A549 (cell line): ENCODE measurements at regions not wholly inside any gene's neighbourhood (a gene's known extent, or its start where the extent isn't known, plus 50 kb on each side); places are given as distances from the start of the nearest gene placed in this dataset.

Source experiments
- ATAC-seq, 2 experiments: fragments of 200-7000 bp in 1 of 2; fragments of >200 bp in 1 of 2; cut with Nextera tagmentation in 1 of 2; cut with Tn5 transposase in 1 of 2; 3 replicates each; pipeline versions ENCODE4 v1.8.0 to v1.9.1; 2018 to 2020; ENCODE audit warnings: mild to moderate bottlenecking in 1 of 2, moderate library complexity in 1 of 2
- CTCF ChIA-PET: fragments of 300-600 bp; sonication (Branson Sonifier 250); formaldehyde crosslinking; extraction: SDS; loops from one replicate; lab custom pipeline; 2021; ENCODE audit warnings: antibody characterized with exemption, inconsistent platforms; lab: Yijun Ruan, JAX
- POLR2A ChIA-PET: fragments of 350-600 bp; formaldehyde crosslinking; extraction: SDS; loops from one replicate; lab custom pipeline; 2021; ENCODE audit warnings: antibody characterized with exemption, inconsistent platforms; lab: Yijun Ruan, JAX
- DNase-seq, 2 experiments: peaks; one replicate each; pipeline versions ENCODE4 v3.0.0 to v3.0.0-alpha.2; 2011 to 2016; ENCODE audit warnings: low read depth in 1 of 2, low spot score in 1 of 2
- FAIRE-seq: peaks from 2 replicates; lab custom pipeline; 2011; peaks lifted over from hg19 to GRCh38; lab: Jason Lieb, UNC
- H3K27ac ChIP-seq, 2 experiments: fragments of >200 bp; sonication (Bioruptor Twin); formaldehyde crosslinking; 3 replicates each; pipeline ENCODE4 v1.5.1; 2016 to 2017
- H3K4me1 ChIP-seq: fragments of >200 bp; sonication (Bioruptor Twin); formaldehyde crosslinking; 3 replicates; pipeline ENCODE4 v1.6.1; 2016
- H3K4me2 ChIP-seq: fragments of >200 bp; sonication (Bioruptor Twin); formaldehyde crosslinking; 3 replicates; pipeline ENCODE4 v1.6.1; 2016
- H3K4me3 ChIP-seq: fragments of >200 bp; sonication (Bioruptor Twin); formaldehyde crosslinking; 3 replicates; pipeline ENCODE4 v1.5.1; 2016
- H3K9me3 ChIP-seq: fragments of >200 bp; sonication (Bioruptor Twin); formaldehyde crosslinking; 3 replicates; pipeline ENCODE4 v1.6.1; 2016
- ATOH8 ChIP-seq: fragments of 250-450 bp; sonication (Bioruptor Pico); IDR thresholded peaks from 2 replicates; pipeline ENCODE4 v1.5.0; 2020; ENCODE audit warnings: low read depth, mild to moderate bottlenecking, moderate library complexity
- CBX2 ChIP-seq: fragments of 200-600 bp; sonication (generic); IDR thresholded peaks from 2 replicates; pipeline ENCODE4 v1.6.1; 2016; ENCODE audit warnings: low read depth, mild to moderate bottlenecking, borderline replicate concordance
- CBX8 ChIP-seq: fragments of 200-600 bp; sonication (generic); IDR thresholded peaks from 2 replicates; pipeline ENCODE4 v1.6.1; 2016
- CHD2 ChIP-seq: fragments of 150-350 bp; IDR thresholded peaks from 2 replicates; pipeline ENCODE4 v1.6.1; 2014; ENCODE audit warnings: low read length; ENCODE audit not compliant: partially characterized antibody
- CTCF ChIP-seq: fragments of >200 bp; sonication (Bioruptor Twin); formaldehyde crosslinking; IDR thresholded peaks from 3 replicates; pipeline ENCODE4 v1.5.1; 2016
- GATA3 ChIP-seq: IDR thresholded peaks from 2 replicates; pipeline ENCODE4 v1.6.1; 2012; ENCODE audit warnings: borderline replicate concordance
- HMGXB4 ChIP-seq: fragments of 250-450 bp; sonication (Bioruptor Pico); IDR thresholded peaks from 2 replicates; pipeline ENCODE4 v1.5.0; 2021; ENCODE audit warnings: mild to moderate bottlenecking, moderate library complexity, borderline replicate concordance
- MAZ ChIP-seq: fragments of 150-350 bp; IDR thresholded peaks from 2 replicates; pipeline ENCODE4 v1.6.1; 2014; ENCODE audit warnings: antibody characterized with exemption, low read depth, low read length, borderline replicate concordance
- PBX3 ChIP-seq: IDR thresholded peaks from 2 replicates; pipeline ENCODE4 v1.6.1; 2012
- PHF8 ChIP-seq: fragments of 200-600 bp; sonication (generic); IDR thresholded peaks from 2 replicates; pipeline ENCODE4 v1.6.1; 2016; ENCODE audit warnings: low read depth, mild to moderate bottlenecking, antibody characterized with exemption, moderate library complexity, borderline replicate concordance
- POLR2AphosphoS2 ChIP-seq: conservative IDR thresholded peaks from 2 replicates; pipeline ENCODE4 v1.6.1; 2012; ENCODE audit warnings: low read length, improper control_type of control experiment, inconsistent platforms
- REST ChIP-seq: fragments of 200-600 bp; sonication (generic); IDR thresholded peaks from 2 replicates; pipeline ENCODE4 v1.6.1; 2016; ENCODE audit warnings: antibody characterized with exemption, mild to moderate bottlenecking, moderate library complexity
- RFX5 ChIP-seq: fragments of 450-650 bp; IDR thresholded peaks from 2 replicates; pipeline ENCODE4 v1.7.1; 2014; ENCODE audit warnings: antibody characterized with exemption, mild to moderate bottlenecking, moderate library complexity
- ZNF302 ChIP-seq: fragments of 250-450 bp; sonication (Bioruptor Pico); IDR thresholded peaks from 2 replicates; pipeline ENCODE4 v1.9.0; 2021; ENCODE audit warnings: inconsistent platforms, mild to moderate bottlenecking, moderate library complexity
- WGBS: methylation state at CpG from one replicate; pipeline ENCODE4 v1.1.6; 2017; ENCODE audit errors: missing lambda C conversion rate; 5-methylcytosine and 5-hydroxymethylcytosine counted together
- TF ChIP-seq, protein P1 (sequence below): IDR thresholded peaks from 2 replicates; pipeline ENCODE4 v1.6.1; 2012; ENCODE audit warnings: low read depth, borderline replicate concordance
- TF ChIP-seq, protein P2 (sequence below): IDR thresholded peaks from 2 replicates; pipeline ENCODE4 v1.6.1; 2012
- TF ChIP-seq, protein P3 (sequence below): fragments of >200 bp; sonication (Bioruptor Twin); formaldehyde crosslinking; IDR thresholded peaks from 2 replicates; pipeline ENCODE4 v1.6.1; 2016

DNA sequence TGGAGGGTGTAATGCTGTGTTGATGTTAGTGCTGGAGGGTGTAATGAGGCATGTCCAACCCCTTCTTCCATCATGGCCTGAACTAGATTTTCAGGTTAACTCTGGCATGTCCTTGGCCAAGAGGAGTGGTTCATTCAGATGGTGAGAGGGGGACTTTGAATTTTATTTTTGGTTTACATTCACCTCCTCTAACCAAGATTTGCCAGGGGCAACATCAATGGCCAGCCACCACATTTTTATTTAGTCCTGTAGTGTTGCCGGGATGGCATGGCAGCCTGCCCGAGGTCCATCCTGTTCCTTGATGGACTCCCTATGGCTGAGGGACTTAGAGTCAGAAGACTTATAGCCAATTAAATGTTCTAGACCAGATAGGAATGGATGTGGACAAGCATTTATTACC, 484.6 kb upstream of the HS6ST1 start:
- no peak for ATAC-seq
- Histone ChIP-seq H3K9me3 (no peaks in the 10 kb centered on the region), H3K4me3 (no peak overlapping the region), H3K27ac (no peak overlapping the region), H3K4me2 (no peak overlapping the region), H3K4me1 (no peaks in the 10 kb centered on the region)
- TF ChIP-seq PHF8 (no peak), MAZ (no peak), GATA3 (no peak), RFX5 (no peak), CTCF (no peak), CBX8 (no peak), ATOH8 (CRISPR knock-in tag) (no peak), POLR2AphosphoS2 (no peak), PBX3 (no peak), CBX2 (no peak), REST (no peak), HMGXB4 (CRISPR knock-in tag) (no peak), ZNF302 (CRISPR knock-in tag) (no peak), CHD2 (no peak)
- TF ChIP-seq, protein P1, sequence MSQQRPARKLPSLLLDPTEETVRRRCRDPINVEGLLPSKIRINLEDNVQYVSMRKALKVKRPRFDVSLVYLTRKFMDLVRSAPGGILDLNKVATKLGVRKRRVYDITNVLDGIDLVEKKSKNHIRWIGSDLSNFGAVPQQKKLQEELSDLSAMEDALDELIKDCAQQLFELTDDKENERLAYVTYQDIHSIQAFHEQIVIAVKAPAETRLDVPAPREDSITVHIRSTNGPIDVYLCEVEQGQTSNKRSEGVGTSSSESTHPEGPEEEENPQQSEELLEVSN = no peak
- TF ChIP-seq, protein P2, sequence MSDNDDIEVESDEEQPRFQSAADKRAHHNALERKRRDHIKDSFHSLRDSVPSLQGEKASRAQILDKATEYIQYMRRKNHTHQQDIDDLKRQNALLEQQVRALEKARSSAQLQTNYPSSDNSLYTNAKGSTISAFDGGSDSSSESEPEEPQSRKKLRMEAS = no peak
- TF ChIP-seq, protein P3, sequence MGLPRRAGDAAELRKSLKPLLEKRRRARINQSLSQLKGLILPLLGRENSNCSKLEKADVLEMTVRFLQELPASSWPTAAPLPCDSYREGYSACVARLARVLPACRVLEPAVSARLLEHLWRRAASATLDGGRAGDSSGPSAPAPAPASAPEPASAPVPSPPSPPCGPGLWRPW = no peak
- WGBS = 50% methylated on average over 2 of the region's 2 CpGs
- no peak for FAIRE-seq
- ChIA-PET CTCF (no interaction called here), POLR2A (no interaction called here)
- DNase-seq = no peak
